H1 (cell line): ENCODE measurements at regions not wholly inside any gene's neighbourhood (a gene's known extent, or its start where the extent isn't known, plus 50 kb on each side); places are given as distances from the start of the nearest gene placed in this dataset.

ENCODE experiments used
- CTCF ChIA-PET: fragments of 300-600 bp; sonication (Branson Sonifier 250); formaldehyde crosslinking; loops from one replicate; lab custom pipeline; 2021; ENCODE audit not compliant: partially characterized antibody; lab: Charles Lee
- POLR2A ChIA-PET: fragments of 300-600 bp; sonication (Branson Sonifier 250); formaldehyde crosslinking; loops from one replicate; lab custom pipeline; 2021; ENCODE audit warnings: inconsistent platforms; ENCODE audit not compliant: partially characterized antibody; lab: Charles Lee
- DNase-seq, 2 experiments: peaks; one replicate each; pipeline versions ENCODE4 v3.0.0 to v3.0.0-alpha.2; 2010 to 2022; ENCODE audit warnings: low spot score in 2 of 2, low read depth in 1 of 2, mixed read lengths in 1 of 2
- FAIRE-seq: peaks from 2 replicates; lab custom pipeline; 2011; peaks lifted over from hg19 to GRCh38; lab: Jason Lieb, UNC
- H2AFZ ChIP-seq: 2 replicates; pipeline ENCODE4 v1.8.1; 2012; ENCODE audit warnings: low read length, inconsistent platforms
- H2AK5ac ChIP-seq: 2 replicates; pipeline ENCODE4 v1.6.1; 2013; ENCODE audit warnings: low read depth, low read length
- H2BK120ac ChIP-seq: replicated peaks from 2 replicates; pipeline ENCODE3; 2013; ENCODE audit warnings: low read depth, low read length, inconsistent platforms
- H2BK12ac ChIP-seq: 2 replicates; pipeline ENCODE4 v1.6.1; 2013; ENCODE audit warnings: low read depth, low read length
- H2BK15ac ChIP-seq: 2 replicates; pipeline ENCODE4 v1.6.1; 2013; ENCODE audit warnings: low read length
- H2BK20ac ChIP-seq: 2 replicates; pipeline ENCODE4 v1.6.1; 2013; ENCODE audit warnings: low read length
- H2BK5ac ChIP-seq: 2 replicates; pipeline ENCODE4 v1.6.1; 2013; ENCODE audit warnings: low read depth, low read length
- H3K14ac ChIP-seq: 2 replicates; pipeline ENCODE4 v1.6.1; 2013; ENCODE audit warnings: inconsistent platforms; ENCODE audit not compliant: insufficient read length
- H3K18ac ChIP-seq: 2 replicates; pipeline ENCODE4 v1.6.1; 2013; ENCODE audit warnings: low read length; ENCODE audit errors: extremely low read depth
- H3K23ac ChIP-seq: 2 replicates; pipeline ENCODE4 v1.6.1; 2013; ENCODE audit warnings: inconsistent platforms; ENCODE audit not compliant: insufficient read length
- H3K23me2 ChIP-seq: 2 replicates; pipeline ENCODE4 v1.6.1; 2013; ENCODE audit warnings: low read depth, low read length
- H3K27ac ChIP-seq: 2 replicates; pipeline ENCODE4 v1.6.1; 2011; ENCODE audit warnings: low read depth, low read length, inconsistent platforms
- H3K27me3 ChIP-seq, 4 experiments: replicated peaks in 1 of 4; 1 replicate in 1 of 4; 2 replicates in 3 of 4; pipeline versions ENCODE4 v1.6.1 to v1.8.1; 2011 to 2013; ENCODE audit warnings: low read length in 3 of 4, mild to moderate bottlenecking in 3 of 4, inconsistent platforms in 2 of 4, mixed read lengths in 2 of 4, moderate library complexity in 1 of 4; ENCODE audit not compliant: control insufficient read depth in 3 of 4, insufficient read depth in 3 of 4; ENCODE audit errors: extremely low read depth in 1 of 4
- H3K36me3 ChIP-seq, 4 experiments: 2 replicates each; pipeline versions ENCODE4 v1.6.1 to v1.8.1; 2011 to 2013; ENCODE audit warnings: mild to moderate bottlenecking in 4 of 4, low read length in 3 of 4, moderate library complexity in 2 of 4, control low read depth in 1 of 4, inconsistent platforms in 1 of 4; ENCODE audit not compliant: insufficient read depth in 4 of 4, control insufficient read depth in 2 of 4
- H3K4ac ChIP-seq: replicated peaks from 2 replicates; pipeline ENCODE3; 2013; ENCODE audit warnings: low read length, low read depth, mixed read lengths, inconsistent platforms; ENCODE audit not compliant: insufficient read length
- H3K4me1 ChIP-seq, 4 experiments: replicated peaks in 1 of 4; 1 replicate in 1 of 4; 2 replicates in 3 of 4; pipeline versions ENCODE4 v1.6.1 to v1.8.1; 2011 to 2013; ENCODE audit warnings: low read length in 3 of 4, inconsistent platforms in 2 of 4, mixed read lengths in 1 of 4; ENCODE audit not compliant: insufficient read depth in 4 of 4, control insufficient read depth in 3 of 4
- H3K4me2 ChIP-seq, 2 experiments: 2 replicates each; pipeline versions ENCODE4 v1.6.1 to v1.8.1; 2011 to 2013; ENCODE audit warnings: low read depth in 2 of 2, low read length in 2 of 2, control low read depth in 1 of 2, inconsistent platforms in 1 of 2, mild to moderate bottlenecking in 1 of 2; ENCODE audit not compliant: insufficient read depth in 1 of 2
- H3K4me3 ChIP-seq, 4 experiments: fragments of 200-600, 300-600 bp in 1 of 4; sonication (generic), shearing (Covaris generic), sonication (Bioruptor Twin) in 1 of 4; 2 replicates each; pipeline versions ENCODE4 v1.5.1 to v1.8.1; 2011 to 2016; ENCODE audit warnings: low read length in 4 of 4, low read depth in 3 of 4, control low read depth in 2 of 4, inconsistent platforms in 2 of 4, mild to moderate bottlenecking in 2 of 4, mixed read lengths in 1 of 4, moderate library complexity in 1 of 4; ENCODE audit not compliant: insufficient read depth in 2 of 4; ENCODE audit errors: extremely low read depth in 1 of 4
- H3K56ac ChIP-seq: replicated peaks from 2 replicates; pipeline ENCODE3; 2013; ENCODE audit warnings: low read depth, mild to moderate bottlenecking, mixed read lengths, low read length, inconsistent platforms; ENCODE audit not compliant: insufficient read length
- H3K79me1 ChIP-seq: 2 replicates; pipeline ENCODE4 v1.6.1; 2013; ENCODE audit warnings: low read depth, low read length, control low read depth
- H3K79me2 ChIP-seq, 2 experiments: 2 replicates each; pipeline versions ENCODE4 v1.6.1 to v1.8.1; 2012 to 2013; ENCODE audit warnings: low read length in 2 of 2, mild to moderate bottlenecking in 2 of 2, inconsistent platforms in 1 of 2; ENCODE audit not compliant: insufficient read depth in 2 of 2, control insufficient read depth in 1 of 2
- H3K9ac ChIP-seq, 4 experiments: replicated peaks in 1 of 4; 1 replicate in 1 of 4; 2 replicates in 3 of 4; pipeline versions ENCODE4 v1.6.1 to v1.8.1; 2011 to 2013; ENCODE audit warnings: low read depth in 3 of 4, low read length in 3 of 4, control low read depth in 2 of 4, mild to moderate bottlenecking in 2 of 4, moderate library complexity in 2 of 4, inconsistent platforms in 1 of 4; ENCODE audit errors: extremely low read depth in 1 of 4
- H3K9me3 ChIP-seq, 2 experiments: 2 replicates each; pipeline versions ENCODE4 v1.6.1 to v1.8.1; 2012 to 2013; ENCODE audit warnings: mild to moderate bottlenecking in 2 of 2, moderate library complexity in 2 of 2, control low read depth in 1 of 2, inconsistent platforms in 1 of 2, low read depth in 1 of 2, low read length in 1 of 2, mixed read lengths in 1 of 2; ENCODE audit not compliant: insufficient read depth in 2 of 2
- H4K20me1 ChIP-seq, 2 experiments: replicated peaks in 1 of 2; 2 replicates each; pipeline versions ENCODE3 to v1.8.1; 2011 to 2013; ENCODE audit warnings: inconsistent platforms in 2 of 2, low read length in 2 of 2, mild to moderate bottlenecking in 1 of 2; ENCODE audit not compliant: insufficient read depth in 2 of 2, control insufficient read depth in 1 of 2
- H4K5ac ChIP-seq: 2 replicates; pipeline ENCODE4 v1.6.1; 2013; ENCODE audit warnings: low read length, low read depth, mixed read lengths, inconsistent platforms; ENCODE audit not compliant: insufficient read length
- H4K8ac ChIP-seq: 2 replicates; pipeline ENCODE4 v1.8.0; 2013; ENCODE audit warnings: mild to moderate bottlenecking, moderate library complexity, low read length, inconsistent platforms; ENCODE audit not compliant: insufficient read depth; ENCODE audit errors: extremely low read depth
- H4K91ac ChIP-seq: replicated peaks from 2 replicates; pipeline ENCODE3; 2013; ENCODE audit warnings: low read length, mixed read lengths, inconsistent platforms; ENCODE audit not compliant: insufficient read length
- ASH2L ChIP-seq: fragments of 200-600, 300-600 bp; sonication (generic); IDR thresholded peaks from one replicate; pipeline ENCODE4 v1.7.1; 2017; ENCODE audit warnings: low read length
- BCL11A ChIP-seq, 2 experiments: IDR thresholded peaks; one replicate each; pipeline ENCODE4 v1.6.1; 2011; ENCODE audit warnings: low read depth in 2 of 2, low read length in 2 of 2, mild to moderate bottlenecking in 2 of 2
- CBX5 ChIP-seq: fragments of 300-800, 300-1000 bp; sonication (generic); IDR thresholded peaks from 2 replicates; pipeline ENCODE4 v1.7.1; 2016; ENCODE audit warnings: antibody characterized with exemption, low read length, low read depth
- JUND ChIP-seq: IDR thresholded peaks from 2 replicates; pipeline ENCODE4 v1.6.1; 2011; ENCODE audit warnings: mild to moderate bottlenecking, improper control_type of control experiment, low read length
- KDM1A ChIP-seq: fragments of 200-600, 300-600 bp; sonication (generic); IDR thresholded peaks from 2 replicates; pipeline ENCODE4 v1.7.1; 2016; ENCODE audit warnings: mild to moderate bottlenecking, low read length, borderline replicate concordance
- NANOG ChIP-seq: IDR thresholded peaks from 2 replicates; pipeline ENCODE4 v1.6.1; 2011; ENCODE audit warnings: low read length, low read depth, mild to moderate bottlenecking, inconsistent platforms; ENCODE audit not compliant: insufficient read depth, poor library complexity, severe bottlenecking
- POU5F1 ChIP-seq: IDR thresholded peaks from 2 replicates; pipeline ENCODE4 v1.6.1; 2011; ENCODE audit warnings: low read depth, mild to moderate bottlenecking, low read length, moderate library complexity
- RNF2 ChIP-seq: fragments of 200-900, 300-1000 bp; sonication (generic); IDR thresholded peaks from 2 replicates; pipeline ENCODE4 v1.7.1; 2016; ENCODE audit warnings: borderline replicate concordance, low read depth, mild to moderate bottlenecking, antibody characterized with exemption, low read length; ENCODE audit not compliant: poor library complexity, severe bottlenecking; ENCODE audit errors: missing control alignments
- SIN3A ChIP-seq, 2 experiments: IDR thresholded peaks in 1 of 2; conservative IDR thresholded peaks in 1 of 2; 2 replicates each; pipeline ENCODE4 v1.6.1; 2011 to 2012; ENCODE audit warnings: low read length in 2 of 2, improper control_type of control experiment in 1 of 2, low read depth in 1 of 2, mild to moderate bottlenecking in 1 of 2
- SIRT6 ChIP-seq: IDR thresholded peaks from one replicate; pipeline ENCODE4 v1.7.1; 2012; ENCODE audit warnings: low read length, inconsistent platforms
- SIX5 ChIP-seq: IDR thresholded peaks from 2 replicates; pipeline ENCODE4 v1.6.1; 2011; ENCODE audit warnings: mild to moderate bottlenecking, low read depth, low read length
- SP1 ChIP-seq: IDR thresholded peaks from 2 replicates; pipeline ENCODE4 v1.6.1; 2011; ENCODE audit warnings: low read depth, low read length
- WGBS, 2 experiments: shearing (Covaris generic) in 1 of 2; methylation state at CpG; one replicate each; pipeline versions ENCODE4 v1.1.6 to v1.1.7; 2013 to 2015; ENCODE audit warnings: low lambda C conversion rate in 2 of 2, mixed read lengths in 2 of 2, inconsistent platforms in 1 of 2, low coverage in 1 of 2, missing lambda C conversion rate in 1 of 2; ENCODE audit not compliant: insufficient replicate concordance in 2 of 2, insufficient coverage in 1 of 2, insufficient read length in 1 of 2; ENCODE audit errors: extremely low coverage in 1 of 2, missing lambda C conversion rate in 1 of 2; 5-methylcytosine and 5-hydroxymethylcytosine counted together
- TF ChIP-seq, protein P1 (sequence below): IDR thresholded peaks from 2 replicates; pipeline ENCODE4 v1.6.1; 2011; ENCODE audit warnings: low read depth, mild to moderate bottlenecking, low read length; ENCODE audit not compliant: insufficient read depth

DNA sequence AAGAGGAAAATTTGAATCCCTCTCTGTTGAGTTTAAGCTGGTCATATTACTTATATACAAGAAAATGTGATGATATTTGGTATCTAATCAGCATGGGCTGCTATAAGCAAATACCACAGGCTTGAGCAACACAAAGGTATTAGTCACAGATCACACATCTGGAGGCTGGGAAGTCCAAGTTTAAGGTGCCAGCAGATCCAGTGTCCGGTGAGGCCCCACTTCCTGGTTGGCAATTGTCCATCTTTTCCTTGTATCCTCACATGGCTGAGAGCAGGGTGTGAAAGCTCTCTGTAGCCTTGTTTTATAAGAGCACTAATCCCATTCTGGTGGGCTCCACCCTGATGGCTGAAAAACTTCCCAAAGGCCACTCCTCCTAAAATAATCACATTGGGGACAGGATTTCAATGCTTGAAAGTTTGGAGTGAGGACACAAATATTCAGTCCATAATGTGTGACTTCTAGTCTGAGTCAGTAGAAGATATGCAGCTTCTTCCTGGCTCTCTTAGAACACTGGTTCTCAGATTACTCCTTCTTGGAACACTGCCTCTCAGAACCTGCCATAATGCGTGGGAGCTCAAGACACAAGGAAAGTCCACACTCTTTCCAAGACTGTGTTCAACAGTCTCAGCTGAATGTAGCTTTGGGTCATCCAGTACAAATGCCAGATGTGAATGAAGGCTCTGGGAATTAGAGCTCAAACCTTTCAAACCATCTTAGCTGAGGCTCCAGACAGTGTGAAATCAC is 124.1 kb downstream of the PRDM9 start:
- 0 out of 2 replicates have a peak overlapping the region, but pooled peaks have one; percentile 39 for H2AFZ ChIP-seq
- no peaks in the 10 kb centered on the region for H3K79me1 ChIP-seq
- ChIA-PET POLR2A (no interaction called here), CTCF (interaction anchor here (0.8 to 1.1 kb wide), 2 partner anchors 9 to 14 kb away, joined by 3 to 4 read pairs; no protein-coding TSS in a partner anchor)
- H3K27ac ChIP-seq: no peak overlapping the region
- H3K9me3 ChIP-seq: no peaks in the 10 kb centered on the region
- H3K79me2 ChIP-seq: no peaks in the 10 kb centered on the region
- no peak for DNase-seq
- no peak overlapping the region for H4K5ac ChIP-seq
- H3K4me1 ChIP-seq: no peaks in the 10 kb centered on the region
- H2BK5ac ChIP-seq: no peak overlapping the region
- H3K9ac ChIP-seq: no peak overlapping the region
- no peak overlapping the region for H3K4me2 ChIP-seq
- no peak overlapping the region for H2AK5ac ChIP-seq
- H4K8ac ChIP-seq: no peak overlapping the region
- no peak overlapping the region for H2BK15ac ChIP-seq
- no peaks in the 10 kb centered on the region for H4K20me1 ChIP-seq
- no peak overlapping the region for H3K14ac ChIP-seq
- 94% methylated on average over 2 of the region's 2 CpGs; no CpG with 5 or more reads in 1 of the 2 experiments for WGBS, 2 experiments
- no peaks in the 10 kb centered on the region for H3K23me2 ChIP-seq
- no peak overlapping the region for H2BK120ac ChIP-seq
- H2BK20ac ChIP-seq: no peak overlapping the region
- no peak overlapping the region for H2BK12ac ChIP-seq
- no peak overlapping the region for H3K56ac ChIP-seq
- H3K4ac ChIP-seq: no peak overlapping the region
- no peaks in the 10 kb centered on the region for H3K36me3 ChIP-seq
- no peak overlapping the region for H4K91ac ChIP-seq
- H3K23ac ChIP-seq: no peak overlapping the region
- no peaks in the 10 kb centered on the region for H3K27me3 ChIP-seq
- no peak for FAIRE-seq
- no peak overlapping the region for H3K18ac ChIP-seq
- no peak overlapping the region for H3K4me3 ChIP-seq
- TF ChIP-seq POU5F1 (no peak), SIX5 (no peak), SIRT6 (no peak), ASH2L (no peak), RNF2 (no peak), KDM1A (no peak), JUND (no peak), SIN3A (conservative IDR thresholded peaks at IDR 0.05 in 1 of 2, IDR thresholded peaks at IDR 0.05 in 1 of 2; ENCODE audit: low read depth in 1 of 2, low read length in 2 of 2) (no peak), SP1 (no peak), NANOG (no peak), CBX5 (no peak), BCL11A (IDR thresholded peaks at IDR 0.05; ENCODE audit: low read depth in 2 of 2, low read length in 2 of 2) (no peak)
- TF ChIP-seq, protein P1, sequence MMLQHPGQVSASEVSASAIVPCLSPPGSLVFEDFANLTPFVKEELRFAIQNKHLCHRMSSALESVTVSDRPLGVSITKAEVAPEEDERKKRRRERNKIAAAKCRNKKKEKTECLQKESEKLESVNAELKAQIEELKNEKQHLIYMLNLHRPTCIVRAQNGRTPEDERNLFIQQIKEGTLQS: no peak
